ENCODE measurements at regions not wholly inside any gene's neighbourhood (a gene's known extent, or its start where the extent isn't known, plus 50 kb on each side); places are given as distances from the start of the nearest gene placed in this dataset.

GRCh38 chr10:36388166-36388565 lies 737.2 kb upstream of the ANKRD30A start:
- no peak for TF ChIP-seq CTCF (IDR thresholded peaks at IDR 0.05)
- TF ChIP-seq POLR2A (IDR thresholded peaks at IDR 0.05) = no peak

Measured in lower leg skin (tissue), 3 donors.